RWPE2 (cell line): ENCODE measurements at regions not wholly inside any gene's neighbourhood (a gene's known extent, or its start where the extent isn't known, plus 50 kb on each side); places are given as distances from the start of the nearest gene placed in this dataset.

Experiments
- ATAC-seq: fragments of 200-7000 bp; cut with Tn5 transposase; 3 replicates; pipeline ENCODE4 v1.9.1; 2021; ENCODE audit warnings: low read depth
- DNase-seq: peaks from one replicate; pipeline ENCODE4 v3.0.0-alpha.2; 2020; ENCODE audit warnings: low spot score
- H3K27ac ChIP-seq: fragments of 450-650 bp; 2 replicates; pipeline ENCODE4 v1.5.1; 2017; ENCODE audit warnings: mild to moderate bottlenecking; ENCODE audit not compliant: poor library complexity, severe bottlenecking
- H3K27me3 ChIP-seq: fragments of 250-450 bp; sonication (Bioruptor Pico); 2 replicates; pipeline ENCODE4 v1.5.1; 2021; ENCODE audit warnings: mild to moderate bottlenecking, moderate library complexity; ENCODE audit not compliant: insufficient read depth, poor library complexity, severe bottlenecking
- H3K36me3 ChIP-seq: fragments of 250-450 bp; sonication (Bioruptor Pico); 2 replicates; pipeline ENCODE4 v1.5.1; 2020; ENCODE audit warnings: low read depth, mild to moderate bottlenecking, moderate library complexity
- H3K4me1 ChIP-seq: fragments of 250-450 bp; sonication (Bioruptor Pico); 2 replicates; pipeline ENCODE4 v1.5.1; 2021; ENCODE audit warnings: mild to moderate bottlenecking, moderate library complexity; ENCODE audit not compliant: insufficient read depth, poor library complexity, severe bottlenecking
- H3K4me3 ChIP-seq: fragments of 250-450 bp; sonication (Bioruptor Pico); 2 replicates; pipeline ENCODE4 v1.5.1; 2021; ENCODE audit warnings: mild to moderate bottlenecking, moderate library complexity; ENCODE audit not compliant: severe bottlenecking
- H3K9me3 ChIP-seq: fragments of 250-450 bp; sonication (Bioruptor Pico); 2 replicates; pipeline ENCODE4 v1.5.1; 2021; ENCODE audit warnings: mild to moderate bottlenecking, moderate library complexity; ENCODE audit not compliant: severe bottlenecking
- TF ChIP-seq, protein P1 (sequence below): fragments of 450-650 bp; IDR thresholded peaks from one replicate; pipeline ENCODE4 v1.5.1; 2017; ENCODE audit warnings: mild to moderate bottlenecking, moderate library complexity; ENCODE audit not compliant: poor library complexity, severe bottlenecking

DNA sequence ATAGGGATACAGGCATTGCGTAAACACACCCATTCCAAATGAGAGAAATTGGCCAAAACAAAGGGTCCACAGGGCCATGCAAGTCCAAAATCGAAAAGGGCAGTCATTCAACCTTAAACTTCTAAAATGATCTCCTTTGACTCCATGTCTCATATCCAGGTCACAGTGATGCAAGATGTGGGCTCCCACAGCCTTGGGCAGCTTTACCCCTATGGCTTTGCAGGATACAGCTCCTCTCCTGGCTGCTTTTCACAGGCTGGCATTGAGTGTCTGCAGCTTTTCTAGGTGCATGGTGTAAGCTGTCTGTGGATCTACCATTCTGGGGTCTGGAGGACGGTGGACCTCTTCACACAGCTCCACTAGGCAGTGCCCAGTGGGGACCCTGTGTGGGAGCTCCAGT, 744.5 kb downstream of the QKI start:
- DNase-seq: no peak
- no peak for ATAC-seq
- Histone ChIP-seq H3K27ac (no peak overlapping the region), H3K36me3 (no peaks in the 10 kb centered on the region), H3K9me3 (no peaks in the 10 kb centered on the region), H3K4me1 (no peaks in the 10 kb centered on the region), H3K4me3 (no peak overlapping the region), H3K27me3 (no peaks in the 10 kb centered on the region)
- TF ChIP-seq, protein P1, sequence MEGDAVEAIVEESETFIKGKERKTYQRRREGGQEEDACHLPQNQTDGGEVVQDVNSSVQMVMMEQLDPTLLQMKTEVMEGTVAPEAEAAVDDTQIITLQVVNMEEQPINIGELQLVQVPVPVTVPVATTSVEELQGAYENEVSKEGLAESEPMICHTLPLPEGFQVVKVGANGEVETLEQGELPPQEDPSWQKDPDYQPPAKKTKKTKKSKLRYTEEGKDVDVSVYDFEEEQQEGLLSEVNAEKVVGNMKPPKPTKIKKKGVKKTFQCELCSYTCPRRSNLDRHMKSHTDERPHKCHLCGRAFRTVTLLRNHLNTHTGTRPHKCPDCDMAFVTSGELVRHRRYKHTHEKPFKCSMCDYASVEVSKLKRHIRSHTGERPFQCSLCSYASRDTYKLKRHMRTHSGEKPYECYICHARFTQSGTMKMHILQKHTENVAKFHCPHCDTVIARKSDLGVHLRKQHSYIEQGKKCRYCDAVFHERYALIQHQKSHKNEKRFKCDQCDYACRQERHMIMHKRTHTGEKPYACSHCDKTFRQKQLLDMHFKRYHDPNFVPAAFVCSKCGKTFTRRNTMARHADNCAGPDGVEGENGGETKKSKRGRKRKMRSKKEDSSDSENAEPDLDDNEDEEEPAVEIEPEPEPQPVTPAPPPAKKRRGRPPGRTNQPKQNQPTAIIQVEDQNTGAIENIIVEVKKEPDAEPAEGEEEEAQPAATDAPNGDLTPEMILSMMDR: no peak

DNA sequence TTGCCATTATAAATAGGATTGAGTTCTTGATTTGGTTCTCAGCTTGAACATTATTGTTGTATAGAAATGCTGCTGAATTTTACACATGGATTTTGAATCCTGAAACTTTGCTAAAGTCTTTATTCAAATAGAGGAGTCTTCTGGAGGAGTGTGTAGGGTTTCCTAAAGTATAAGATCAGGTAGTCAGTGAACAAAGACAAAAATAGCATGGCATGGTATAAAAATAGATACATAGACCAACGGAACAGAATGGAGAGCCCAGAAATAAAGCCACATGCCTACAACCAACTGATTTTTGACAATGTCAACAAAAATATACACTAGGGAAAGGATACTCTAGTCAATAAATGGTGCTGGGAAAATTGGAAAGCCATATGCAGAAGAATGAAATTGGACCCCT, 740.1 kb downstream of the QKI start:
- Histone ChIP-seq H3K9me3 (no peaks in the 10 kb centered on the region), H3K27ac (no peak overlapping the region), H3K36me3 (no peaks in the 10 kb centered on the region), H3K27me3 (peaks cover 24% of the 10 kb centered on the region), H3K4me1 (no peaks in the 10 kb centered on the region), H3K4me3 (no peak overlapping the region)
- no peak for ATAC-seq
- no peak for DNase-seq
- TF ChIP-seq, protein P1: no peak

DNA sequence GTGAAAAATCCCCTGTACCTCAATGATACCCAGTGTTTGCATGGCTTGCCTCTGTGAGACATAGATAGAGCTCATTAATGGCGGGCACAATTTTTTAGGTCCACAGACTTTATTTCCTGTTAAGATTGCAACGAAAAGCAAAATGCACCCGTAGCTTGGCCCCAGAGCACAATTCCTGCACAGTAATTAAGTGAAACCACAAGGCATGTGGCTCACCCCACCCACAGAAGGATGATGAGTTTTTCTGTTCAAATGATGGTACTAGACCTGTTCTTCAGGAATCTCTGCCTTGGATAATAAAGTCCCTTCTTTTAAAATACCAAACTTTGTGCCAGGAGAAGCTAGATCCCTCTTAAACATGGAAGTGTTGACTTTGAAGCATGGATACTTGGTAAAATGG, 738.1 kb downstream of the QKI start:
- DNase-seq: no peak
- TF ChIP-seq, protein P1: no peak
- no peaks in the 10 kb centered on the region for H3K9me3 ChIP-seq
- H3K4me3 ChIP-seq: no peak overlapping the region
- H3K27me3 ChIP-seq: peaks cover 24% of the 10 kb centered on the region
- no peaks in the 10 kb centered on the region for H3K4me1 ChIP-seq
- ATAC-seq: no peak
- H3K36me3 ChIP-seq: no peaks in the 10 kb centered on the region
- no peak overlapping the region for H3K27ac ChIP-seq

DNA sequence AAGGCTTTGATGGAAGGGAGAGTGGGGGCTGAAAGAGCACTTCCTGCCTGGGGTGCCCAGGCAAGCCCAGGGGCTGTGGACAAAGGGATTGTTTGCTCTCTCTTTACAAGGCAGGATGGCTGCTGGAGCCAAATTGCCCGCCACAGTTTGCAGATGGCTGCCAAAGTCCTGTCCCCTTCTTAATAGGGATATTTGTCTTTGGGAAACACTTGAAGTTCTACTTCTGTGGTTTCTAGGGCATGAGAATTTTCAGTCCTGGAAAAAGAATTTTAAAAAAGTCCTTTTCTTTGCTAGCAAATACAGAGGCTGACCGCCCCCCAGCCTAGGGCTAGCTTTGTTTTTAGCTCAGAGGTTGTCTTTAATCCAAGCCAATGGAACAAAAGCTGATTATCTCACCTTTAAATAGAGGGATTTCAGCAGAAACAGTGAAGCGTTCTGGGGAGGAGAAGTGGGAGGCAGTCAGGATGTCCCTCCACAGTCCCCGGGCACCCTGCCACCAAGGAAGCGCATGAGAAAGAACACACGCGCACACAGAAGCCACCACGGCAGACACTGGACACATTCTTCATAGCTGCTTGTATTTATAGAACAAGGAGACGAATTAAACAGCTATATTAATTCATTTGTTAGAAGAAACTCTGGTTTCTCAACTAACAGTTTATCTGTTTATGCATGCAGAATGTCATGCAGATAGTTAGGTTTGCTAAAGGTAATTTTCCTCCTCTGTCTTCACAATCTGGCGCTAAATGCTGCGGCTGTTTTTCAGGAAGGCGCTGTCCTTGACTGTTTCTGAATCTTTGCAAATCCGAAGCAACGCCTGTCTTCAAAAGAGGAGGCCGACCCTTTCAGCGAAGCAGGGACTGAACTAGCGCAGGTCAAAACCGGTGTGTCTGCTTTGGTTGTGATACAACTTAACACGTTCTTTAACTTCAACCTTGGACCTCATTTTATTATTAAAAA, 736.9 kb downstream of the QKI start:
- no peak for ATAC-seq
- Histone ChIP-seq H3K27ac (no peak overlapping the region), H3K36me3 (no peaks in the 10 kb centered on the region), H3K4me1 (no peaks in the 10 kb centered on the region), H3K27me3 (peaks cover 24% of the 10 kb centered on the region), H3K9me3 (no peaks in the 10 kb centered on the region), H3K4me3 (no peak overlapping the region)
- TF ChIP-seq, protein P1: no peak
- DNase-seq: no peak

DNA sequence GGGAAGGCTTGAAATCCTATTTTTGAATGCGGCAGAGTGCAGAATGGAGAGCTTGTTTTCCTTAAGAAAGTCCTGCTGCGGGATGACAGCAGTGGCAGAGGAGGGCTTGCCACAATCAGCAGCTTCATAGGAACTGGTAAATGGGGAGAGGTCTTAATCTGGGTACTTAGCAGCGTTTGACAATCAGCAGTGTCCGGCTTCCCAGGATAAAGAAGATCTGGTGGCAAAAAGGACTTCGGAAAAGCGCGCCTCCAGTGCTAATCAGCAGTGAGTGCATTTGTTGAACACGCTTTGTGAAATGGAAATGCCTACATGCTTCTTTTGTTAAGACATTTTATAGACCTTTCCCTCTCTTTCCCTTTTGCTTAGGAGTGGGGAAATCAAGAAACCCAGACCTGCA, 735.7 kb downstream of the QKI start:
- peaks cover 24% of the 10 kb centered on the region for H3K27me3 ChIP-seq
- no peak for DNase-seq
- ATAC-seq: no peak
- TF ChIP-seq, protein P1: no peak
- no peaks in the 10 kb centered on the region for H3K9me3 ChIP-seq
- no peaks in the 10 kb centered on the region for H3K36me3 ChIP-seq
- no peak overlapping the region for H3K27ac ChIP-seq
- no peaks in the 10 kb centered on the region for H3K4me1 ChIP-seq
- H3K4me3 ChIP-seq: no peak overlapping the region
